ENCODE measurements at regions not wholly inside any gene's neighbourhood (a gene's known extent, or its start where the extent isn't known, plus 50 kb on each side); places are given as distances from the start of the nearest gene placed in this dataset.

GRCh38 chr7:41232086-41232485, 470.8 kb downstream of the INHBA start:
- no peak overlapping the region for H3K4me3 ChIP-seq (ENCODE audit: low read depth, low read length)
- DNase-seq (ENCODE audit: low read depth): no peak
- TF ChIP-seq, protein P1, sequence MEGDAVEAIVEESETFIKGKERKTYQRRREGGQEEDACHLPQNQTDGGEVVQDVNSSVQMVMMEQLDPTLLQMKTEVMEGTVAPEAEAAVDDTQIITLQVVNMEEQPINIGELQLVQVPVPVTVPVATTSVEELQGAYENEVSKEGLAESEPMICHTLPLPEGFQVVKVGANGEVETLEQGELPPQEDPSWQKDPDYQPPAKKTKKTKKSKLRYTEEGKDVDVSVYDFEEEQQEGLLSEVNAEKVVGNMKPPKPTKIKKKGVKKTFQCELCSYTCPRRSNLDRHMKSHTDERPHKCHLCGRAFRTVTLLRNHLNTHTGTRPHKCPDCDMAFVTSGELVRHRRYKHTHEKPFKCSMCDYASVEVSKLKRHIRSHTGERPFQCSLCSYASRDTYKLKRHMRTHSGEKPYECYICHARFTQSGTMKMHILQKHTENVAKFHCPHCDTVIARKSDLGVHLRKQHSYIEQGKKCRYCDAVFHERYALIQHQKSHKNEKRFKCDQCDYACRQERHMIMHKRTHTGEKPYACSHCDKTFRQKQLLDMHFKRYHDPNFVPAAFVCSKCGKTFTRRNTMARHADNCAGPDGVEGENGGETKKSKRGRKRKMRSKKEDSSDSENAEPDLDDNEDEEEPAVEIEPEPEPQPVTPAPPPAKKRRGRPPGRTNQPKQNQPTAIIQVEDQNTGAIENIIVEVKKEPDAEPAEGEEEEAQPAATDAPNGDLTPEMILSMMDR (IDR thresholded peaks at IDR 0.05; ENCODE audit: insufficient read depth, low read depth, low read length): no peak

DNA sequence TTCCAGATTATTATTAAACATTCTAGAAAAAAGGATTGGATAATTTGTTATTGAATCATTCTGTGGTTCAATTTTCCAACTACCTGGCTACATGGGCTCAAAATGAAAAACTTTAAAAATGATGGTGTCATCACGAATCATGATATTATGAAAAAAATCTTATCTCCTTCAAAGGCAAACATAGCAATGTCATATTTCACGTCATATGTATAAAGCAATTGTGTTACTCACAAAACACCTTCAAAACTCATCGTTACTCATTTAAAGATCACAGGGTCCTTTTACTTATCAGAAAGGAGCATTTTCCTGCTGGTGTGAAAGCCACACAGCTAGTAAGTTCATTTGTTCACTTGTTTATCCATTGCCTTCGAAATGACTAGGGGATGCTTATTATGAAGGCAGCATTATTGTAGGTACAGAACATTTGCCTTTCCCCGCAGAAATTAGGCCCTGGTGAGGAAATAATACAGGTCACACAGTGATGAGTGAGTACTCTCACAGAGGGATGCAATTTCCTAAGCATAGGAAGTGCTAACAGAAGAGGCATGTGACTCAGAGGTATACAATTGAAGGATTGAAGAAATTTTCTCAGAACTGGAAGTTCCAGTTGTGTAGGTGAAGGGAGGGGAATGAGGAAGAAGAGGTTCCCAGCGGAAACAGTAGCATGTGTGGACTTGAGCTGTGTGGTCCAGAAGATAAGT, 478.7 kb downstream of the INHBA start:
- H3K4me3 ChIP-seq (ENCODE audit: low read depth, low read length): no peak overlapping the region
- no peak for DNase-seq (ENCODE audit: low read depth)
- TF ChIP-seq, protein P1 (IDR thresholded peaks at IDR 0.05; ENCODE audit: insufficient read depth, low read depth, low read length): no peak

DNA sequence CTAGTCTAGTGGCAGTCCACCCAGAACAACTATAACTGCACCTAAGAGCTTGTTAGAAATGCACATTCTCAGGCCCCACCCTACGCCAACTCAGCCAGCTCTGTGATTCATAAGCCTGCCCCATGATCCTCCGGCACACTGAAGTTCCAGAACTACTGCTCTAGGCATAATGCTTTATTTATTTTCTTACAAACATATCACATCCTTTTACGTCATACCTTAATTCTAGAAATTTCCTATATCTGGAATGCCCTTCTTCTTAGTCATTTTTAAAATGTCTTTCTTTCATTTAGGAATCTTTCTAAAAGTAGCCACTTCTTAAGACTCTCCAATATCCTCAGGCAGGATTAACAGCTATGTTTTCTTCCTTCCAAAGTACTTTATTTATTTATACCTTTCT, 480.1 kb downstream of the INHBA start:
- TF ChIP-seq, protein P1 (IDR thresholded peaks at IDR 0.05; ENCODE audit: insufficient read depth, low read depth, low read length): no peak
- no peak overlapping the region for H3K4me3 ChIP-seq (ENCODE audit: low read depth, low read length)
- DNase-seq (ENCODE audit: low read depth): peak; percentile 80

DNA sequence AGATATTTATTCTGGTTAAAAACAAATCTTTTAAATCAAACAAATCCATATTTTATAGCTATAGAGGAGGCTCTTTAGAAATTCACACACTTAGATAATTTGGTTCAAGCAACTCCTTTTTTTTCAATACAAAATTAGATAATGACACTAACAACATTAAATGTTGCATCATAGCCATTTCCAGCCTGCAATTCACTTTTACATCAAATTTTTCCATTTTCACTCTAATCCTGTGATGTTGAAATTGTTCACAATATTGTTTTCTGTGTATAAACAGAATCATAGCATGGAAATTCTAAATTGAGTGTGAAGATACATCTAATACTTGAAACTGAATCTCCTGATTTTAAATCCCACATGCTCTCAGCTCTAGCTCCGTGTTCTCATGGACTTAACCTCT, 482.6 kb downstream of the INHBA start:
- TF ChIP-seq, protein P1 (IDR thresholded peaks at IDR 0.05; ENCODE audit: insufficient read depth, low read depth, low read length): no peak
- no peak for DNase-seq (ENCODE audit: low read depth)

GRCh38 chr7:41219276-41219675, 483.6 kb downstream of the INHBA start:
- no peak overlapping the region for H3K4me3 ChIP-seq (ENCODE audit: low read depth, low read length)
- TF ChIP-seq, protein P1 (IDR thresholded peaks at IDR 0.05; ENCODE audit: insufficient read depth, low read depth, low read length): no peak
- no peak for DNase-seq (ENCODE audit: low read depth)

More for the DNA sequence above, 482.6 kb downstream of the INHBA start:
- H3K4me3 ChIP-seq (ENCODE audit: low read depth, low read length): no peak overlapping the region

- DNase-seq (ENCODE audit: low read depth): no peak
- TF ChIP-seq, protein P1 (IDR thresholded peaks at IDR 0.05; ENCODE audit: insufficient read depth, low read depth, low read length): no peak
- no peak overlapping the region for H3K4me3 ChIP-seq (ENCODE audit: low read depth, low read length)
Measured at GRCh38 chr7:41217306-41217705, 485.6 kb downstream of the INHBA start.

- H3K4me3 ChIP-seq (ENCODE audit: low read depth, low read length): no peak overlapping the region
- no peak for DNase-seq (ENCODE audit: low read depth)
- TF ChIP-seq, protein P1 (IDR thresholded peaks at IDR 0.05; ENCODE audit: insufficient read depth, low read depth, low read length): no peak
Measured at GRCh38 chr7:41207141-41207540, 495.7 kb downstream of the INHBA start.
